ENCODE measurements at regions not wholly inside any gene's neighbourhood (a gene's known extent, or its start where the extent isn't known, plus 50 kb on each side); places are given as distances from the start of the nearest gene placed in this dataset.
"Not testable (repeated sequence)": the region's sequence is repeated elsewhere in the genome, so short reads cannot be mapped to it uniquely, and the experiment has no call there.

- intact Hi-C loops (cut with DNase I) = no loop called here
- no peaks in the 10 kb centered on the region for H3K4me1 ChIP-seq (replicated peaks)
- H3K27ac ChIP-seq = no peak overlapping the region
- H3K36me3 ChIP-seq = no peaks in the 10 kb centered on the region
- no peaks in the 10 kb centered on the region for H3K9me3 ChIP-seq
- DNase-seq (ENCODE audit: low spot score) = no peak
- 69% methylated on average over 21 of the region's 22 CpGs for WGBS
- no peaks in the 10 kb centered on the region for H3K27me3 ChIP-seq (replicated peaks; ENCODE audit: insufficient read depth)
- no peak overlapping the region for H3K4me3 ChIP-seq
- TF ChIP-seq CTCF (IDR thresholded peaks at IDR 0.05) (no peak), POLR2A (IDR thresholded peaks at IDR 0.05) (no peak)
Observed at GRCh38 chr4:3945511-3946290, 179.5 kb downstream of the ADRA2C start.

GRCh38 chr4:3946553-3946952 lies 180.4 kb downstream of the ADRA2C start:
- intact Hi-C loops (cut with DNase I); H3K27ac ChIP-seq; DNase-seq (ENCODE audit: low spot score): not testable (repeated sequence)

GRCh38 chr4:3947761-3948160 lies 181.6 kb downstream of the ADRA2C start:
- H3K27ac ChIP-seq; H3K27me3 ChIP-seq (replicated peaks; ENCODE audit: insufficient read depth); H3K36me3 ChIP-seq; H3K4me1 ChIP-seq (replicated peaks); H3K4me3 ChIP-seq; DNase-seq (ENCODE audit: low spot score); H3K9me3 ChIP-seq; intact Hi-C loops (cut with DNase I): not testable (repeated sequence)
- WGBS = 96% methylated on average over 21 of the region's 21 CpGs

More at GRCh38 chr4:3946553-3946952, 180.4 kb downstream of the ADRA2C start:
- H3K4me3 ChIP-seq; H3K27me3 ChIP-seq (replicated peaks; ENCODE audit: insufficient read depth); H3K9me3 ChIP-seq; H3K4me1 ChIP-seq (replicated peaks); H3K36me3 ChIP-seq: not testable (repeated sequence)
- 92% methylated on average over 20 of the region's 20 CpGs for WGBS

- H3K27ac ChIP-seq; DNase-seq (ENCODE audit: low spot score); H3K9me3 ChIP-seq; H3K36me3 ChIP-seq; H3K4me3 ChIP-seq; H3K27me3 ChIP-seq (replicated peaks; ENCODE audit: insufficient read depth); intact Hi-C loops (cut with DNase I); H3K4me1 ChIP-seq (replicated peaks): not testable (repeated sequence)
- WGBS = 97% methylated on average over 5 of the region's 5 CpGs
Observed at GRCh38 chr4:3948210-3948609, 182.0 kb downstream of the ADRA2C start.

GRCh38 chr4:3949916-3950315 lies 183.7 kb downstream of the ADRA2C start:
- intact Hi-C loops (cut with DNase I); H3K27me3 ChIP-seq (replicated peaks; ENCODE audit: insufficient read depth); H3K36me3 ChIP-seq; H3K9me3 ChIP-seq; H3K27ac ChIP-seq; H3K4me3 ChIP-seq; DNase-seq (ENCODE audit: low spot score); H3K4me1 ChIP-seq (replicated peaks): not testable (repeated sequence)
- peak in 3 of 4 experiments; percentile 16 to 47 (median 34) for TF ChIP-seq CTCF (IDR thresholded peaks at IDR 0.05)
- WGBS = 68% methylated on average over 5 of the region's 5 CpGs

GRCh38 chr4:3952443-3953139 lies 186.4 kb downstream of the ADRA2C start:
- H3K27me3 ChIP-seq (replicated peaks; ENCODE audit: insufficient read depth); H3K27ac ChIP-seq; H3K4me3 ChIP-seq; H3K9me3 ChIP-seq; H3K36me3 ChIP-seq; DNase-seq (ENCODE audit: low spot score); H3K4me1 ChIP-seq (replicated peaks); intact Hi-C loops (cut with DNase I): not testable (repeated sequence)
- 86% methylated on average over 9 of the region's 9 CpGs for WGBS

GRCh38 chr4:3953140-3953489 lies 186.9 kb downstream of the ADRA2C start:
- H3K36me3 ChIP-seq = not testable (repeated sequence)

More at GRCh38 chr4:3953140-3953489, 186.9 kb downstream of the ADRA2C start:
- H3K27ac ChIP-seq; DNase-seq (ENCODE audit: low spot score); H3K4me1 ChIP-seq (replicated peaks); H3K27me3 ChIP-seq (replicated peaks; ENCODE audit: insufficient read depth); intact Hi-C loops (cut with DNase I); H3K9me3 ChIP-seq; H3K4me3 ChIP-seq: not testable (repeated sequence)
- 75% methylated on average over 4 of the region's 4 CpGs for WGBS

All from prostate gland (tissue), 2 donors.